ENCODE measurements at regions not wholly inside any gene's neighbourhood (a gene's known extent, or its start where the extent isn't known, plus 50 kb on each side); places are given as distances from the start of the nearest gene placed in this dataset.

DNA sequence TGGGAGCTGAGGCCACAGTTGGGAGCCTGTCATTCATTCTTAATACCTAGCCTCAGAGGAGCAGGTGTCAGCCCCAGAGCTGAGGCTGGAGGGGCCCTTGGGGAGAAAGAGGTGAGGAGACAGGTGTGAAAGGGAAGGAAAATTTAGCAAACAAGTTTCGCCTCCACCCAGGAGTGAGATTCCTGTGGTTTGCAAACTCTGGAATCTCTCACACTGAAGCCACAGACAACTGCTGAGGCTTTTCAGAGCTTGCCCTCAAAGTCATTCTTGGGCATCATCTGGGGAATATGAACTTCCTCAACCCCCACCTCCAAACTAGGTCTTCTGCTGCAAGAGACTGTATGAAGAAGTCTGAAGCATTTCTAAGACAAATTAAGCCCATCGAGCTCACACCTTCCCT lies 589.5 kb upstream of the TBX3 start (continued):
- TF ChIP-seq PATZ1 (CRISPR knock-in tag; IDR thresholded peaks at IDR 0.05; ENCODE audit: borderline replicate concordance) (no peak), BACH2 (CRISPR knock-in tag; IDR thresholded peaks at IDR 0.05; ENCODE audit: borderline replicate concordance) (no peak), ZC3H10 (CRISPR knock-in tag; IDR thresholded peaks at IDR 0.05) (no peak), POU6F1 (CRISPR knock-in tag; IDR thresholded peaks at IDR 0.05; ENCODE audit: borderline replicate concordance, low read depth) (no peak), TOX (CRISPR knock-in tag; IDR thresholded peaks at IDR 0.05; ENCODE audit: borderline replicate concordance) (no peak), OSR1 (CRISPR knock-in tag; IDR thresholded peaks at IDR 0.05) (no peak), ZNF8 (CRISPR knock-in tag; IDR thresholded peaks at IDR 0.05) (no peak)
- TF ChIP-seq, protein P1, sequence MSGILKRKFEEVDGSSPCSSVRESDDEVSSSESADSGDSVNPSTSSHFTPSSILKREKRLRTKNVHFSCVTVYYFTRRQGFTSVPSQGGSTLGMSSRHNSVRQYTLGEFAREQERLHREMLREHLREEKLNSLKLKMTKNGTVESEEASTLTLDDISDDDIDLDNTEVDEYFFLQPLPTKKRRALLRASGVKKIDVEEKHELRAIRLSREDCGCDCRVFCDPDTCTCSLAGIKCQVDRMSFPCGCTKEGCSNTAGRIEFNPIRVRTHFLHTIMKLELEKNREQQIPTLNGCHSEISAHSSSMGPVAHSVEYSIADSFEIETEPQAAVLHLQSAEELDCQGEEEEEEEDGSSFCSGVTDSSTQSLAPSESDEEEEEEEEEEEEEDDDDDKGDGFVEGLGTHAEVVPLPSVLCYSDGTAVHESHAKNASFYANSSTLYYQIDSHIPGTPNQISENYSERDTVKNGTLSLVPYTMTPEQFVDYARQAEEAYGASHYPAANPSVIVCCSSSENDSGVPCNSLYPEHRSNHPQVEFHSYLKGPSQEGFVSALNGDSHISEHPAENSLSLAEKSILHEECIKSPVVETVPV (CRISPR knock-in tag; IDR thresholded peaks at IDR 0.05): no peak

- TF ChIP-seq PATZ1 (CRISPR knock-in tag; IDR thresholded peaks at IDR 0.05; ENCODE audit: borderline replicate concordance) (no peak), TOX (CRISPR knock-in tag; IDR thresholded peaks at IDR 0.05; ENCODE audit: borderline replicate concordance) (no peak), ZNF70 (CRISPR knock-in tag; IDR thresholded peaks at IDR 0.05) (no peak), ZNF565 (CRISPR knock-in tag; conservative IDR thresholded peaks at IDR 0.05; ENCODE audit: low read depth) (no peak), RARB (CRISPR knock-in tag; IDR thresholded peaks at IDR 0.05) (no peak), ESRRG (CRISPR knock-in tag; IDR thresholded peaks at IDR 0.05) (no peak), OSR1 (CRISPR knock-in tag; IDR thresholded peaks at IDR 0.05) (no peak), PPARA (CRISPR knock-in tag; IDR thresholded peaks at IDR 0.05; ENCODE audit: borderline replicate concordance) (no peak), POU6F1 (CRISPR knock-in tag; IDR thresholded peaks at IDR 0.05; ENCODE audit: borderline replicate concordance, low read depth) (no peak), ISL1 (CRISPR knock-in tag; IDR thresholded peaks at IDR 0.05) (no peak), ZFP30 (CRISPR knock-in tag; IDR thresholded peaks at IDR 0.05) (no peak), SNAI2 (CRISPR knock-in tag; IDR thresholded peaks at IDR 0.05) (no peak), ZC3H10 (CRISPR knock-in tag; IDR thresholded peaks at IDR 0.05) (no peak), BACH2 (CRISPR knock-in tag; IDR thresholded peaks at IDR 0.05; ENCODE audit: borderline replicate concordance) (no peak), ZNF8 (CRISPR knock-in tag; IDR thresholded peaks at IDR 0.05) (no peak)
- TF ChIP-seq, protein P2, sequence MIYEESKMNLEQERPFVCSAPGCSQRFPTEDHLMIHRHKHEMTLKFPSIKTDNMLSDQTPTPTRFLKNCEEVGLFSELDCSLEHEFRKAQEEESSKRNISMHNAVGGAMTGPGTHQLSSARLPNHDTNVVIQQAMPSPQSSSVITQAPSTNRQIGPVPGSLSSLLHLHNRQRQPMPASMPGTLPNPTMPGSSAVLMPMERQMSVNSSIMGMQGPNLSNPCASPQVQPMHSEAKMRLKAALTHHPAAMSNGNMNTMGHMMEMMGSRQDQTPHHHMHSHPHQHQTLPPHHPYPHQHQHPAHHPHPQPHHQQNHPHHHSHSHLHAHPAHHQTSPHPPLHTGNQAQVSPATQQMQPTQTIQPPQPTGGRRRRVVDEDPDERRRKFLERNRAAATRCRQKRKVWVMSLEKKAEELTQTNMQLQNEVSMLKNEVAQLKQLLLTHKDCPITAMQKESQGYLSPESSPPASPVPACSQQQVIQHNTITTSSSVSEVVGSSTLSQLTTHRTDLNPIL (CRISPR knock-in tag; IDR thresholded peaks at IDR 0.05; ENCODE audit: low read depth): no peak
- ATAC-seq: no peak
These were observed 584.5 kb upstream of the TBX3 start for GRCh38 chr12:115268451-115268850.

DNA sequence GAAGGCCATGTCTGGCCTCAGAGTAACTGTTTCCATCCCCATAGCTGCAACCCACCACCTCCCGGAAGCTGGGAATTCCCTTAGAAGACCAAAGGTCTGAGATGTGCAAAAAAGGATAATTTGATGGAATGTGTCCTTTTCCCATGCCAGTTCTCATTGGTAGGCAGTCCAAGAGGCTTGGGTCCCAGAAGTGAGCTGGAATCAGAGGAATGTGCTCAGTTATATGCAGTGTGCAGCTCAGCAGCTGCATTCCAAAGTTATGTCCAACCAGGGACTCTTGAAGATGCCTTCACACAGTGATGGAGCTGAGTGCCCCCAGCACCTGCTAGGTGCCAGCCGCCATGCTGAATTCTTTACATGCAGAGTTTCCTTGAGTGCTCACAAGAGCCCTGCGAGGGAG lies 583.9 kb upstream of the TBX3 start:
- ATAC-seq: no peak
- no peak for TF ChIP-seq GLIS3 (CRISPR knock-in tag; IDR thresholded peaks at IDR 0.05)
- no peak for TF ChIP-seq ZNF8 (CRISPR knock-in tag; IDR thresholded peaks at IDR 0.05)
- no peak for TF ChIP-seq ZFP30 (CRISPR knock-in tag; IDR thresholded peaks at IDR 0.05)
- TF ChIP-seq RARB (CRISPR knock-in tag; IDR thresholded peaks at IDR 0.05): no peak
- TF ChIP-seq SNAI2 (CRISPR knock-in tag; IDR thresholded peaks at IDR 0.05): no peak
- TF ChIP-seq CSDC2 (CRISPR knock-in tag; IDR thresholded peaks at IDR 0.05): no peak
- TF ChIP-seq OSR1 (CRISPR knock-in tag; IDR thresholded peaks at IDR 0.05): no peak
- TF ChIP-seq ARNTL (CRISPR knock-in tag; IDR thresholded peaks at IDR 0.05; ENCODE audit: borderline replicate concordance, low read depth): no peak
- no peak for TF ChIP-seq BACH2 (CRISPR knock-in tag; IDR thresholded peaks at IDR 0.05; ENCODE audit: borderline replicate concordance)
- TF ChIP-seq ZC3H10 (CRISPR knock-in tag; IDR thresholded peaks at IDR 0.05): no peak
- TF ChIP-seq, protein P3, sequence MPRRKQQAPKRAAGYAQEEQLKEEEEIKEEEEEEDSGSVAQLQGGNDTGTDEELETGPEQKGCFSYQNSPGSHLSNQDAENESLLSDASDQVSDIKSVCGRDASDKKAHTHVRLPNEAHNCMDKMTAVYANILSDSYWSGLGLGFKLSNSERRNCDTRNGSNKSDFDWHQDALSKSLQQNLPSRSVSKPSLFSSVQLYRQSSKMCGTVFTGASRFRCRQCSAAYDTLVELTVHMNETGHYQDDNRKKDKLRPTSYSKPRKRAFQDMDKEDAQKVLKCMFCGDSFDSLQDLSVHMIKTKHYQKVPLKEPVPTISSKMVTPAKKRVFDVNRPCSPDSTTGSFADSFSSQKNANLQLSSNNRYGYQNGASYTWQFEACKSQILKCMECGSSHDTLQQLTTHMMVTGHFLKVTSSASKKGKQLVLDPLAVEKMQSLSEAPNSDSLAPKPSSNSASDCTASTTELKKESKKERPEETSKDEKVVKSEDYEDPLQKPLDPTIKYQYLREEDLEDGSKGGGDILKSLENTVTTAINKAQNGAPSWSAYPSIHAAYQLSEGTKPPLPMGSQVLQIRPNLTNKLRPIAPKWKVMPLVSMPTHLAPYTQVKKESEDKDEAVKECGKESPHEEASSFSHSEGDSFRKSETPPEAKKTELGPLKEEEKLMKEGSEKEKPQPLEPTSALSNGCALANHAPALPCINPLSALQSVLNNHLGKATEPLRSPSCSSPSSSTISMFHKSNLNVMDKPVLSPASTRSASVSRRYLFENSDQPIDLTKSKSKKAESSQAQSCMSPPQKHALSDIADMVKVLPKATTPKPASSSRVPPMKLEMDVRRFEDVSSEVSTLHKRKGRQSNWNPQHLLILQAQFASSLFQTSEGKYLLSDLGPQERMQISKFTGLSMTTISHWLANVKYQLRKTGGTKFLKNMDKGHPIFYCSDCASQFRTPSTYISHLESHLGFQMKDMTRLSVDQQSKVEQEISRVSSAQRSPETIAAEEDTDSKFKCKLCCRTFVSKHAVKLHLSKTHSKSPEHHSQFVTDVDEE (CRISPR knock-in tag; IDR thresholded peaks at IDR 0.05): no peak
- no peak for TF ChIP-seq POU6F1 (CRISPR knock-in tag; IDR thresholded peaks at IDR 0.05; ENCODE audit: borderline replicate concordance, low read depth)
